HG02610 (cell line): ENCODE measurements at regions not wholly inside any gene's neighbourhood (a gene's known extent, or its start where the extent isn't known, plus 50 kb on each side); places are given as distances from the start of the nearest gene placed in this dataset.

Source experiments
- ATAC-seq: cut with Tn5 transposase; IDR thresholded peaks from one replicate; pipeline ENCODE4 v1.9.1; 2021; ENCODE audit warnings: mild to moderate bottlenecking, moderate library complexity; ENCODE audit not compliant: unreplicated experiment

- no peak for ATAC-seq
Observed at GRCh38 chr6:40340957-40341356, 246.2 kb downstream of the LRFN2 start.

DNA sequence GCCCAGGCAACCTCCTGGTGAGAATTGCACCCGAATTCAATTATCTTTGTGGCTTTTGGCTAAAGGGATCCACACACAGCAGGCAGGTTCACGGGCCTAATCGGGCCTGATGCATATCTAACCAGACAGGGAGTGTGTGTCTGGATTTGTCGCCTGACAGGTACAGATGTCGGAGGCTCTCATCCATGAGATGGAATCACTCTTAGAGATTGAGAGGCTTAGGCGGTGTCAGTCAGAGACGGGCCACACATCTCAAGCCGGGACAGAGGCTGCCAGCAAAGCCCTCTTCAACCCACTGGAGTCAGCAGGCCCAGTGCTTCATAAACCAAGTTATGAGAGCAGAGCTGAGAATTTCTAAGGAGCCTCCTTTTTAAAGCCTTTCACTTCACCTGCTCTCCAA, 247.0 kb downstream of the LRFN2 start:
- ATAC-seq, result no peak

DNA sequence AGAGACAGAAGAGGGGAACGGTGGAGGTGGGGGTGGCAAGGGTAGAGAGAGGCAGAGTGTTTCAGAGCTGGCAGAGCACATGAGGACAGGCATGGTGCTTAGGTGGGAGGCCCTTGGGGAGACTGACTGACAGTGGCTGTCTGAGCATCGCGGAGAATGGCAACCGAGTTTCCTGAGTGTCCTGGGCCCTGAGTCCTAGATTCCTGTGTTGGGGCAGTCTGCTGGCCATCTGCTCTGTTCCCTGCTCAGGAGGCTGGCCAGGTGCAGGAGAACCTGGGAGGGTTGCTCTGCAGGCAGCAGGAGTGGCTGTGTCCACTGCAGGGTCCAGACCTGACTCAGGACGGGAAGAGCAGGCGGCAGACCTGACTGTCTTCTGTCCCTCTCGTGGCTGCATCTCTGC, 248.9 kb downstream of the LRFN2 start:
- ATAC-seq, result no peak

DNA sequence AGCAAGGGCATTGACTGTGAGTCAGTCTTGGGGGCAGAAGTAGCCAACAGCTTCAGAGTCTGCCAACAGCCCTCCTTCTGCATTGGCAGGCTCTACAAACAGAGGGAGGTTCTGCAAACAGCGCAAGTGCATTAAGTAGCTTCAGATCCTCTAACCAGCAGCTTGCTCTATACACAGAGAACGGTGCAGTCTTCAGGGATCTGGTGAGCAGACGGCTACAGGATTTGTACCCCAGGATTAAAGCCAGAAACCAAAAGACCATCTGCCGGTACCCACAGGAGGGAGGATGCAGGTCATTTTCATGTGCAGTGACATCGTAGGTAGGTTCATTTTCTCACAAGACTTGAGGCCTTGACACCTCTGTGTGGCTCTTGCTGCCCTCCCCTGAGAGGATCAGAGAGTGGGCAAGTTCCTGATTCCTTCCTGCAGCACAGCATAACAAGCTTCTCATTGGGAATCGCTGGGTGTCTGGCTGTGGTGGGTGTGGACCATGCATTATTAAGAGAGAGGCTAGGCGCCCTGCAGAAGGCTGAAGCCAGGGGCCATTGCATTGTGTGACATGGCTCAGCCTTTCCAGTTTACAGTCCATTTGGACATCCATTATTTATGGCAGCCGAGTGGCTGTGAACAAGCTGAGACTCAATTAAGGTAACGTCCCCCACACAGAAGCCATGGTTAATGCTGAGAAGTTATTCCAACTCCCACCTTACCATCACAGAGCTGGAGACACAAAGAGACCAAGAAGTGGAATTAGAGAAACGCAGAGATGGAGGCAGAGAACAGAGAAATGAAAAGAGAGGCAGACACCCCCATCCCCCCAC, 250.0 kb downstream of the LRFN2 start:
- no peak for ATAC-seq

DNA sequence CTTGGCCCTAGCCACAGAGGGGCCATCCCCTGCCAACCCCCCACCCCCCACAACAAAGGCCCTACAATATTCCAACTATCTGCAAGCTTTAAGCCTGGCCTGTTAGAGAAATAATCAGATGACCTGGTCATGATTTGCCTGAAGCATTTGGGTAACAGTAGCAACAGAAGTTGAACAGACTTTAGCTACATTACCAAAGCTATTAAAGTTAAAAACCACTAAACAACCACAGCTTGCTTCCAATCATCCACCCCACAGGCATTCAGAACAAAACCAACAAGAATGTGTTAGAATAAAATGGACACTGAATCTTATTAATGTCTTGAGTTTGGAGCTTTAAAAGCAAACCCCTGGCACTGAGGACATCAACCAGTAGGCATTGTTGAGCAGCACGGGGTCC, 250.9 kb downstream of the LRFN2 start:
- no peak for ATAC-seq

DNA sequence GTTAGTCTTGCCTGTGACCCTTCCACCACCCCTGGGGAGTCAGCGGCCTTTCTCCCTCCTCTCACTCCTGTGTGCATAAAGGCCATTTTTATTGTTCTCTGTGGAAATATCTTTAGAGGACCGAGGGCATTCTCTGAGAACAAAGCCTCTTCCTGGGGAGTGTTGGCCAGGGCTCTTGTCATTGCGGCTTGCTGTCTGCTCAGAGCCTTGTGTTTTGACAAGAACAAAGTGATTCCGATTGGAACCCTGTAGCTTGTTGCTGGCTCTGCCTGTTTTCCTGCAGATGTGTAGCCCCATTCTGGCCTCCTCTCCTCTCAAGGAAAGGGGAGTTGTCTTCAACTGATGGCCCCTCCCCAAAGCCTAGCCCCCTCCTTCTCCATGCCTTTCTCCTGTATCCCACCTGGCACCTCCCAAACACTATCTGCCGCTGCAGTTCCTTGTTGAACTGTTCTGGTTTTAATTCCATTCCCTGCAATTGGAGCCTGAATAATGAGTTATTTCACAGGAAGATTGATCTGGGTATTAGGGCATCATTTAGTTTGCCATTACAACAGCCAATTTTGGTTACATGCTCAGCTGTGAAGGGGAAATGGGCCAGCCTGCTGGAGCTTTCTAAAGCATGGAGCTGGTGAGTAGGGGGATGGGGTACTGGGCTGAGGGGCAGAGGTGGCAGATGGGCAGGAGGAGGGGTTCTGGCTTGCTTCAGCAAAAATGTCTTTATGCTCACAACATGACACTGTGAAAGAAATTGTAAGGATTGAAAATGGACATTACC, 252.5 kb downstream of the LRFN2 start:
- ATAC-seq, result no peak

DNA sequence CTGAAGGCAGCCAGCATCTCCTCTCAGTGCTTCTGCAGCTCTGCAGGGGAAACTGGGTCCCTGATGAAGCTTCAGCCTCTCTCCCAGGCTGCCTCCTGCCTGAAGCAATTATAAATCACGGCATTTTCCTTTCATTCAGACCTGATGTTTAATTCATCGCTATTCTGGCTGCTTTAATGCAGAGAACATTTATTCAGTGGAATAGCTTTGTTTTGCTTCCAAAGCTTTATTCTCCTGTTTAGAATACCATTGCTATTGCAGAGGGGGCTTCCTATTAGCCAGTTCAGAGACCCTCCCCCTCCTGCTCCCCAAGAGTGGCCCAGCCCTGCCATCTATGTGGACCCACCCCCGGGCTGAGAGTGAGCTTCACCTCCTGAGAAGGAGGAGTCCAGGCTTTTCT, 255.6 kb downstream of the LRFN2 start:
- no peak for ATAC-seq

- no peak for ATAC-seq
Observed at GRCh38 chr6:40330301-40330721, 256.9 kb downstream of the LRFN2 start.

- ATAC-seq, result no peak
Observed at GRCh38 chr6:40328986-40329545, 258.1 kb downstream of the LRFN2 start.

DNA sequence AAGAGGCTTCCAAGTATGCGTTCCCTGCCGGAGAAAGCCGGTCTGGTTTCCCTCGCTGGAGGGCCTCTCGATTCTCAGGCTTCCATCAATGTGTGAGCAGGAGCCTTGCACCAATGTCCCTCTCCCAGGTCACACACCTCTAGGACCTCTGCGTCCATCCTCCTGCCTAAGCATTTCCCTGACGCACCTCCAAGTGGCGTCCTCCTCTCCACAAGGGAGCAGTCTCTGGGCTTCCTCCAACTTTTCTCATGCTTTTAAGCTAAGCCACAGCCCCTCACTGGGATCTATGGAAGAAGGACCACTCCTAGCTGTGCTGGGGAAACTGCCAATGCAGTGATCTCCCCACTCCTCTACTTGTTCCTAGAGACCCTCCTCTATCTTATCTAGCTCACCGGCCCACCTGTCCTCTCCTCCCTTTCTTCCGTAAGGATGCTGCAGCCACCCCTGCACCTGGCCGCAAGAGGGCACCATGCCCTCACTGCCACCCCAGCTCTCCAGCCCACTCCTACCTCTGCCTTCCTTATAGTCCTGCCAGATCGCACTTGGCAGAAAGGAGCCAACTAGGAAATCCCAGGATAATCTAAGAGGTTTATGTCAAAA, 258.7 kb downstream of the LRFN2 start:
- ATAC-seq, result no peak

- ATAC-seq, result no peak
Observed at GRCh38 chr6:40326714-40327421, 260.3 kb downstream of the LRFN2 start.

GRCh38 chr6:40325791-40326190, 261.4 kb downstream of the LRFN2 start:
- no peak for ATAC-seq

DNA sequence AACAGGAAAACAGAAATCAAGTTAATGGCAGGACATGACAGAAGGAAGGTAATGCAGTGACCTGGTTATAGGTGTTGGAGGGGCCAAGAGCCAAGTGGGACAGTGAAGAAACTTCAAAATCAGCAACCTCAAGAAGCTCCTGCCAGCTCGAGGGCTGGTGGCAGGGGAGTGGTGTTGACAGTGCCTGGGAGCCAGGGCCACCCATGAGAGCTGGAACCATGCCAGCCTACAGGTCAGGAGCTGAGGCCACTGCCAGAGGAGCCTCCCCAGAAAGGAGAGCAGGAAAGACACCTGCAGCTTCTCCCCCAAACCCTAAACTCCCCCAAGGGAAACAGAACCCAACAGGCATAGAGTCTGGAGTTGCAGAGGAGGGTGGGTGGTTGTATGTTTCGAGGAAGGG, 262.1 kb downstream of the LRFN2 start:
- no peak for ATAC-seq

DNA sequence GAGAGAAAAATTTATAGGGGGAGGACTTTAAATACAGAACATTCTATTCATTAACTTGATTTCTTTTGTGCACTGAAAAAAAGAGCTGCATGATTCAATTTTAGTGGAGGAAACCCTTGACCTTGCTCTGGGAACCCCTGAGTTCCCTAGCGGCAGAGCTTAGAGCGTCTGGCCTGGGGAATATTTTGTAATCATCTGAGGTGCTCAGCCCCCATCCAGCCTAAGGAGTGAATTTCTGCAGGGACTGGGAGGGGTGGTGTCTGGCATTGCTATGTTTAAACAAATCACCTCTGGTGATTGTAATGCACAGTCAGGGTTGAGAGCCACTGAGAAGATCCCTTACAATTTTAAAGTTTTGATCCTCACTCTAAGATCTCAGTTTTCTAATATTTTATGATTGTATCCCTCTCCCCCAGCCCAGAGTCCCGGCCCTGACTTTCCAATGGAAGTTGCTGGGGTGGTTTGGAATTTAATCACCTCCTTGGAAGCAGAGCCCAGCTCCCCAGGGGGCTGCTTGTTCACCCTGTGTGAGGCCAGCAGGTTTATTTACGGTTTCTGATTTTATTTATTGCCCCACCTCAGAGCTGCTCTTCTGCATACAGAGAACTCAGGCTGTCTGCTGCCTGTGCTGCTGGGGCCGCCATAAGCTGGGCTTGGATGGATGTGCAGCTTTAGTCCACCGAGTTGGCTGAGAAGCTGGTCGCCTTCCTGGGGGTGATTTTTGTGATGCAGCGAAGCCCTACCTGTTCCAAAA, 263.1 kb downstream of the LRFN2 start:
- no peak for ATAC-seq

DNA sequence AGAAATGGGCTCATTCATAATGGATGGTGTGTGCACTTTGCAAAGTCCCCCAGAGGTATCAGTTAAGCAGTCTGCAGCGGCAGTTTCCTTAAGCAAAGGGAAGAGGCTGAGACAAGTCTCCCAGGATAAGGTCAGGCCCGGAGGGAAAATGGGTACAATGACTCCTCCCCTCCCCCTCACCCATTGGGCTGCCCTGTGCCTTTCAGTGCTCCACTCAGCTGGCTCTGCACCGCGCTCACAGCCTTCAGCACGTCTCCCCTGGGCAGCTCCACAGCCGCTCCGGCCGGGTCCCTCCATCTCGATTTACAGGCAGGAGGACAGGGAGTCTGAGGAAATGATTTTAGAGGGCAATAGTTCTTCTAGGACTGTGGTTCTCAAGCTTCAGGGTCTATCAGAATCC, 264.8 kb downstream of the LRFN2 start:
- no peak for ATAC-seq

DNA sequence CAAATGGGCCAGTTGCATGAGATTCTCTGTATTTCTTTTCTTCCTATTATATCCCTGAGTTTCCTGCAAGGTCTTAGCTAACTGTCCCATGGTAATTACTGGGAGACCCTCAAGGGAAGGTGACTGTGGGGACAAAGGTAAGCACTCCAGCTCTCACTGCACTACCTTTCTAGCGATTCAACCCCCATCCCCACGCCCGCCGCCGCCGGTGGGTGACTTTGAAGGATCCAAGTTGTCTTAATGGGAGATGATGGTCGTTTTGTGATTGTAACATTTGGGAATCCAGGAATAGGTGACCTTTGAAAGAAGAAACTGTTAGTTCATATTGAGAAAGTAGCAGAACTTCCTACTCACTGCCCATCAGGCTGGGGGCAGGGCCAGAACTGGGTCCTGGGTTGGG, 265.5 kb downstream of the LRFN2 start:
- ATAC-seq, result no peak

GRCh38 chr6:40320947-40321346, 266.2 kb downstream of the LRFN2 start:
- no peak for ATAC-seq

GRCh38 chr6:40320441-40320840, 266.7 kb downstream of the LRFN2 start:
- no peak for ATAC-seq

- ATAC-seq, result no peak
Observed at GRCh38 chr6:40319124-40319523, 268.0 kb downstream of the LRFN2 start.

- ATAC-seq, result no peak
Observed at GRCh38 chr6:40315060-40315459, 272.1 kb downstream of the LRFN2 start.
